Gastroesophageal sphincter (tissue), 4 donors: ENCODE measurements at regions not wholly inside any gene's neighbourhood (a gene's known extent, or its start where the extent isn't known, plus 50 kb on each side); places are given as distances from the start of the nearest gene placed in this dataset.

Experiments
- ATAC-seq: fragments of 150-250 bp; one replicate; pipeline ENCODE4 v1.9.1; 2016; ENCODE audit warnings: mild to moderate bottlenecking, moderate library complexity
- H3K27ac ChIP-seq, 4 donors: fragments of 200-600 bp; sonication (generic) in 3 of 4; 1 replicate in 3 of 4; 2 replicates in 1 of 4; pipeline ENCODE4 v1.5.1; 2016 to 2019
- H3K27me3 ChIP-seq: fragments of 200-600 bp; sonication (generic); one replicate; pipeline ENCODE4 v1.5.1; 2019
- H3K36me3 ChIP-seq, 2 donors: fragments of 200-600 bp; sonication (generic); one replicate each; pipeline ENCODE4 v1.5.1; 2019; ENCODE audit warnings: control low read depth in 1 of 2
- H3K4me1 ChIP-seq, 3 donors: fragments of 200-600 bp; sonication (generic); 1 replicate in 2 of 3; 2 replicates in 1 of 3; pipeline ENCODE4 v1.5.1; 2016 to 2019; ENCODE audit warnings: control low read depth in 2 of 3
- H3K4me3 ChIP-seq, 2 donors: fragments of 200-600 bp; sonication (generic); one replicate each; pipeline ENCODE4 v1.5.1; 2019; ENCODE audit warnings: mild to moderate bottlenecking in 1 of 2, moderate library complexity in 1 of 2
- H3K9me3 ChIP-seq, 3 donors: fragments of 200-600 bp; sonication (generic); one replicate each; pipeline ENCODE4 v1.5.1; 2017 to 2019; ENCODE audit warnings: control low read depth in 2 of 3
- CTCF ChIP-seq, 4 experiments: fragments of 200-600 bp in 2 of 4; fragments of 450-650 bp in 2 of 4; sonication (generic) in 1 of 4; IDR thresholded peaks; one replicate each; pipeline ENCODE4 v1.5.1; 2017 to 2019; ENCODE audit warnings: antibody characterized with exemption in 4 of 4, mild to moderate bottlenecking in 2 of 4, moderate library complexity in 2 of 4
- EP300 ChIP-seq: sonication (generic); formaldehyde crosslinking; IDR thresholded peaks from one replicate; pipeline ENCODE4 v1.6.1; 2017; ENCODE audit warnings: antibody characterized with exemption, mild to moderate bottlenecking
- POLR2A ChIP-seq, 2 donors: fragments of 450-650 bp; IDR thresholded peaks; one replicate each; pipeline ENCODE4 v1.6.1; 2017; ENCODE audit warnings: antibody characterized with exemption in 2 of 2, mild to moderate bottlenecking in 2 of 2, moderate library complexity in 1 of 2
- POLR2AphosphoS5 ChIP-seq: sonication (generic); formaldehyde crosslinking; IDR thresholded peaks from one replicate; pipeline ENCODE4 v1.6.1; 2017; ENCODE audit warnings: antibody characterized with exemption
- WGBS, 2 donors: methylation state at CpG; one replicate each; pipeline ENCODE4 v1.1.5; 2018; ENCODE audit warnings: low coverage in 1 of 2; 5-methylcytosine and 5-hydroxymethylcytosine counted together

- Histone ChIP-seq H3K4me3 (no peak overlapping the region), H3K4me1 (no peaks in the 10 kb centered on the region), H3K27me3 (no peaks in the 10 kb centered on the region), H3K36me3 (no peaks in the 10 kb centered on the region), H3K27ac (no peak overlapping the region), H3K9me3 (peaks cover 0 to 5% (median 0%) of the 10 kb centered on the region in 3 donors)
- ATAC-seq = no peak
- TF ChIP-seq EP300 (no peak), POLR2A (IDR thresholded peaks at IDR 0.05) (no peak)
- WGBS, 2 donors = 79 to 80% methylated on average over 1 to 2 of the region's 2 CpGs
These were observed 528.7 kb upstream of the TGFBR2 start for GRCh38 chr3:30077746-30078145.

DNA sequence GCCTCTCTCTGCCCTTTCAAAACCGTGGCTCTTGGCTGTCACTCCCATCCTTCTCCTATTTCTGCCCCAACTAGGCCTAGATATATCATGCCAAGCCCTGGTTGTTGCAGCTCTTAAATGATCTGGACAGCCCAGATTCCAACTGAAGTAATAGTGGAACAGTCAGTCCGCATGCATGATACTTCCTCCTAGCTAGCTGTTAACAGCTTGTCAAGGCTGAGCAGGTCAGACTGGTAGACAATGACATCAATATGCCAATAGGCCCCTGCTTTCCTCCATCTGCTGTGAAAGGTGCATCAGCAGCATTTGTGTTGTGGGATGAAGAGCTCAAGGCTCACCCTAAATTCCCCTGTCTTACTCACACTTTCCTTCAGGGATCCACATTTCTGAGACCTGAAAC, 527.7 kb upstream of the TGFBR2 start:
- H3K4me3 ChIP-seq = no peak overlapping the region
- 60 to 77% methylated on average over 1 to 2 of the region's 2 CpGs for WGBS, 2 donors
- H3K9me3 ChIP-seq = peaks cover 0 to 5% (median 0%) of the 10 kb centered on the region in 3 donors
- H3K36me3 ChIP-seq = no peaks in the 10 kb centered on the region
- H3K27ac ChIP-seq = no peak overlapping the region
- ATAC-seq = no peak
- TF ChIP-seq EP300 (no peak), POLR2AphosphoS5 (no peak), POLR2A (IDR thresholded peaks at IDR 0.05) (no peak)
- H3K4me1 ChIP-seq = no peaks in the 10 kb centered on the region
- no peaks in the 10 kb centered on the region for H3K27me3 ChIP-seq

- 83 to 97% methylated on average over 1 to 3 of the region's 3 CpGs for WGBS, 2 donors
- no peak overlapping the region for H3K27ac ChIP-seq
- no peak overlapping the region for H3K4me3 ChIP-seq
- ATAC-seq = no peak
- H3K9me3 ChIP-seq = no peaks in the 10 kb centered on the region
- no peaks in the 10 kb centered on the region for H3K36me3 ChIP-seq
- TF ChIP-seq EP300 (no peak), POLR2A (IDR thresholded peaks at IDR 0.05) (no peak), POLR2AphosphoS5 (no peak), CTCF (IDR thresholded peaks at IDR 0.05) (no peak)
- H3K27me3 ChIP-seq = no peaks in the 10 kb centered on the region
- no peaks in the 10 kb centered on the region for H3K4me1 ChIP-seq
These were observed 524.5 kb upstream of the TGFBR2 start for GRCh38 chr3:30081904-30082303.

DNA sequence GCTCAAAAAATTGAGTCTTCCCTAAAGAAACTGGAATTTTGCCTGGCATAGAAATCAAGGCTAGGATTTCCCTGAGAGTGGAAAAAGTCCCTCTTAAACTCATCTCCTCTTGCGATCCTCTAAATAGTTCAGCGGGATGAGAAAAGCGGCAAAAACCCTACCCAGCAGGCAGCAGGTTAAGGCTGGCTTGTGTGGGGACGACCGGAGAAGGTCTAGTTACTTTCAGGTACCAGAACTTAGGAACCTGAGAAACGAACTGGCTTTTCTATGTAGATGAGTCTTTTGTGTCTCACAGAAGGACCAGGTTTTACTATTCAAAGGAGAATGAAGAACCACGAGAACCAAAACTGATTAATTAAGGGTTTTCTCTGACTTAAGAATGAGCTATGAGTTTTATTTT, 523.7 kb upstream of the TGFBR2 start:
- 83 to 86% methylated on average over 3 to 7 of the region's 7 CpGs for WGBS, 2 donors
- TF ChIP-seq POLR2AphosphoS5 (no peak), EP300 (no peak), CTCF (IDR thresholded peaks at IDR 0.05) (no peak), POLR2A (IDR thresholded peaks at IDR 0.05) (no peak)

DNA sequence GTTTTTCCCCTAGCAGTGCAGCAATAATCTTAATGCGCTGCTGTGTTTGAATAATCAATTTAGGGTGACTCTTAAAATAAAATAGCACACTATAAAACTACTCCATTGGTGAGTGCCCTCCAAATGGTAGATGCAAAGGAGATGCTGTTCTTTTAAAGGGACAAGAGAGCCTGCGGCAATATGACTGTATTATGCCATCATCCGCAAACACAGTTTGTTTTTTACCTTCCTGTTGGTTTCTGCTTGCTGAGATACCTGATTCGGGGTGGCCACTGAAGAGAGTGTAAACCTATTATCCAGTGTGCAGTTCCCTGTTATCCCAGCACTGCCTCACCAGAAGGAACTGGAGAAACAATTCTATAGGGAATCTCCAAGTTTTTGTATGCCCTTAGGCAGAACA, 523.1 kb upstream of the TGFBR2 start:
- no peak for ATAC-seq
- Histone ChIP-seq H3K4me3 (no peak overlapping the region), H3K27me3 (no peaks in the 10 kb centered on the region), H3K27ac (no peak overlapping the region), H3K9me3 (no peaks in the 10 kb centered on the region), H3K4me1 (no peaks in the 10 kb centered on the region), H3K36me3 (no peaks in the 10 kb centered on the region)
- WGBS, 2 donors = 83 to 87% methylated on average over 3 of the region's 4 CpGs
- TF ChIP-seq POLR2A (IDR thresholded peaks at IDR 0.05) (no peak), CTCF (IDR thresholded peaks at IDR 0.05) (no peak), POLR2AphosphoS5 (no peak), EP300 (no peak)

More for the DNA sequence above, 523.7 kb upstream of the TGFBR2 start:
- no peaks in the 10 kb centered on the region for H3K9me3 ChIP-seq
- no peak overlapping the region for H3K27ac ChIP-seq
- no peak overlapping the region for H3K4me3 ChIP-seq
- H3K4me1 ChIP-seq = no peaks in the 10 kb centered on the region
- H3K27me3 ChIP-seq = no peaks in the 10 kb centered on the region
- ATAC-seq = no peak
- no peaks in the 10 kb centered on the region for H3K36me3 ChIP-seq

DNA sequence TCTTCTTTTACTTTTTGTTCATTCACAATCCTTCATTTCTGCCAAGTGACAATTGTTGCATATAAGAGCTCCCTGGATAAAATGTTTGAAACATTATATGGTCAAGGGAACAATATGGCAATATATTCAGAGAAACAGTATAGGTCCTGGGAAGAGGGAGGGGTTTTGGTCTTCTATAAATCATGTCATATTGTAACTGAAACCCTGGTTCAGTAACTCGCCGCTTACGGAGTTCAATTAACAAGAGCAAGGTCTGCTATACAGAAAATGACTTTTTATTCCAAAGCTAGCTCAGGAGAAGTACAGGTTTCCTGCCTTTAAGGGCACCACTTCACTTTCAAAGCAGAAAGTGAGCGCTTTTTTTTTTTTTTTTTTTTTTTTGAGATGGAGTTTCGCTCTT, 522.1 kb upstream of the TGFBR2 start:
- no peaks in the 10 kb centered on the region for H3K4me1 ChIP-seq
- no peak overlapping the region for H3K27ac ChIP-seq
- no peak for TF ChIP-seq POLR2AphosphoS5
- TF ChIP-seq EP300 = no peak
- no peak for TF ChIP-seq CTCF (IDR thresholded peaks at IDR 0.05)
- TF ChIP-seq POLR2A (IDR thresholded peaks at IDR 0.05) = no peak
- H3K4me3 ChIP-seq = no peak overlapping the region
- no peaks in the 10 kb centered on the region for H3K27me3 ChIP-seq
- H3K36me3 ChIP-seq = no peaks in the 10 kb centered on the region
- WGBS, 2 donors = 83 to 98% methylated on average over 4 to 5 of the region's 5 CpGs
- no peaks in the 10 kb centered on the region for H3K9me3 ChIP-seq
- ATAC-seq = no peak
